Peyer's patch (tissue), 2 donors: ENCODE measurements at regions not wholly inside any gene's neighbourhood (a gene's known extent, or its start where the extent isn't known, plus 50 kb on each side); places are given as distances from the start of the nearest gene placed in this dataset.

Source experiments
- small RNA-seq, 2 donors: library from RNA; depleted of rRNA; stranded (forward); fragments of <200 nt; gene quantifications; one replicate each; pipeline ENCODE3, GENCODE V24; 2016

Small RNA genes lying in the stretch of these regions (small RNA-seq; reads per million reads assigned to genes)
- gene MIR30A: 997 to 3,211 reads per million in 2 donors
- 11.9 to 16.9 reads per million in 2 donors for gene MIR30C2
- gene RNU4-66P: 0 to 0.13 reads per million in 2 donors
